OCI-LY1 (cell line): ENCODE measurements at regions not wholly inside any gene's neighbourhood (a gene's known extent, or its start where the extent isn't known, plus 50 kb on each side); places are given as distances from the start of the nearest gene placed in this dataset.
"Not testable (repeated sequence)": the region's sequence is repeated elsewhere in the genome, so short reads cannot be mapped to it uniquely, and the experiment has no call there.

Source experiments
- H2AFZ ChIP-seq: fragments of 200-600 bp; sonication (generic), shearing (Covaris generic); 2 replicates; pipeline ENCODE4 v1.6.0; 2014; ENCODE audit warnings: antibody characterized with exemption, mild to moderate bottlenecking, low read length
- H3F3A ChIP-seq: fragments of 200-600 bp; sonication (generic), shearing (Covaris generic); 2 replicates; pipeline ENCODE4 v1.6.0; 2014; ENCODE audit warnings: mild to moderate bottlenecking, antibody characterized with exemption, low read length, moderate library complexity; ENCODE audit not compliant: insufficient read depth
- H3K27ac ChIP-seq: fragments of 200-600 bp; sonication (generic); 2 replicates; pipeline ENCODE4 v1.5.1; 2014; ENCODE audit warnings: low read length, mixed run types, mild to moderate bottlenecking, low read depth; ENCODE audit not compliant: poor library complexity, severe bottlenecking
- H3K27me3 ChIP-seq: fragments of 200-600 bp; sonication (generic); 2 replicates; pipeline ENCODE4 v1.6.0; 2014; ENCODE audit warnings: antibody characterized with exemption, mild to moderate bottlenecking, low read length, moderate library complexity; ENCODE audit not compliant: insufficient read depth
- H3K36me3 ChIP-seq: fragments of 200-600 bp; sonication (generic); 2 replicates; pipeline ENCODE4 v1.6.1; 2014; ENCODE audit warnings: mild to moderate bottlenecking, antibody characterized with exemption, low read length, moderate library complexity, mixed read lengths; ENCODE audit not compliant: insufficient read depth
- H3K4me1 ChIP-seq: fragments of 200-600 bp; sonication (generic); 2 replicates; pipeline ENCODE4 v1.5.1; 2014; ENCODE audit warnings: mild to moderate bottlenecking, low read length, moderate library complexity; ENCODE audit not compliant: insufficient read depth, severe bottlenecking
- H3K4me2 ChIP-seq: fragments of 200-600 bp; sonication (generic), shearing (Covaris generic); 2 replicates; pipeline ENCODE4 v1.6.1; 2014; ENCODE audit warnings: low read length
- H3K4me3 ChIP-seq: fragments of 200-600 bp; sonication (generic); 2 replicates; pipeline ENCODE4 v1.5.1; 2014; ENCODE audit warnings: low read length, low read depth, mild to moderate bottlenecking, mixed read lengths; ENCODE audit not compliant: poor library complexity, severe bottlenecking
- H3K79me2 ChIP-seq: fragments of 200-600 bp; shearing (Covaris generic); 2 replicates; pipeline ENCODE4 v1.6.1; 2016; ENCODE audit warnings: mixed run types, low read length, mixed read lengths; ENCODE audit not compliant: insufficient read depth
- H3K9ac ChIP-seq: fragments of 200-600 bp; sonication (generic), shearing (Covaris generic); 2 replicates; pipeline ENCODE4 v1.6.1; 2014; ENCODE audit warnings: mild to moderate bottlenecking, low read length, mixed read lengths
- H3K9me2 ChIP-seq: fragments of 200-600 bp; sonication (generic), shearing (Covaris generic); 2 replicates; pipeline ENCODE4 v1.6.1; 2014; ENCODE audit warnings: low read depth, mild to moderate bottlenecking, low read length, mixed read lengths
- H3K9me3 ChIP-seq: fragments of 200-600 bp; shearing (Covaris generic); 2 replicates; pipeline ENCODE4 v1.6.1; 2014; ENCODE audit warnings: low read length, mixed read lengths
- H4K20me1 ChIP-seq: fragments of 200-600 bp; sonication (generic), shearing (Covaris generic); 2 replicates; pipeline ENCODE4 v1.6.0; 2016; ENCODE audit warnings: mild to moderate bottlenecking, low read length; ENCODE audit not compliant: insufficient read depth
- EZH2 ChIP-seq: fragments of 200-600 bp; sonication (generic), shearing (Covaris generic); IDR thresholded peaks from 2 replicates; pipeline ENCODE4 v1.8.0; 2017; ENCODE audit warnings: borderline replicate concordance, mixed run types, mild to moderate bottlenecking, antibody characterized with exemption, low read length, moderate library complexity, mixed read lengths
- TF ChIP-seq, protein P1 (sequence below): fragments of 200-600 bp; sonication (generic), shearing (Covaris generic); IDR thresholded peaks from 2 replicates; pipeline ENCODE4 v1.5.1; 2017; ENCODE audit warnings: mild to moderate bottlenecking, antibody characterized with exemption, low read length, moderate library complexity, mixed read lengths

DNA sequence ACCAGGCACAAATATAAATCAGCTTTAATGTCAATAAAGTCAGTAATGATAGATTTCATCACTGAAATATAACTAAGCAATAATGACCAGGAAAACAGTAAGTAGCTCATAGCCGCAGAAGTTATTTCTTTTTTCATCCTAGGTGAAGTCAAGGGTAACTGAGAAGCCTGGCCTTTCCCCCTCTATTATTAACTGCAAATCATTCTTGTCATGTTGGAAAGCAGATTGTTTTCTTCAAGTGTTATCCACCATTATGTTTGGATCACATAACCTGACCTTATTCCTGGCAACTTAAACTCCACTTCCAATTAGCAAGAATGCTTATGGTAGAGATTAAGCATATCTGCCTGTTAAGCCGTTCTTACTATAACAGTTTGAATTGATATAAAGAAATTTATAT lies 603.4 kb upstream of the FOXG1 start:
- no peak overlapping the region for H3K27ac ChIP-seq
- no peak overlapping the region for H3K9ac ChIP-seq
- H3K4me2 ChIP-seq, result no peak overlapping the region
- H3K4me3 ChIP-seq, result no peak overlapping the region
- H3K36me3 ChIP-seq, result no peaks in the 10 kb centered on the region
- no peaks in the 10 kb centered on the region for H3K27me3 ChIP-seq
- H3F3A ChIP-seq, result no peaks in the 10 kb centered on the region
- H4K20me1 ChIP-seq, result no peaks in the 10 kb centered on the region
- TF ChIP-seq EZH2, result no peak
- TF ChIP-seq, protein P1, sequence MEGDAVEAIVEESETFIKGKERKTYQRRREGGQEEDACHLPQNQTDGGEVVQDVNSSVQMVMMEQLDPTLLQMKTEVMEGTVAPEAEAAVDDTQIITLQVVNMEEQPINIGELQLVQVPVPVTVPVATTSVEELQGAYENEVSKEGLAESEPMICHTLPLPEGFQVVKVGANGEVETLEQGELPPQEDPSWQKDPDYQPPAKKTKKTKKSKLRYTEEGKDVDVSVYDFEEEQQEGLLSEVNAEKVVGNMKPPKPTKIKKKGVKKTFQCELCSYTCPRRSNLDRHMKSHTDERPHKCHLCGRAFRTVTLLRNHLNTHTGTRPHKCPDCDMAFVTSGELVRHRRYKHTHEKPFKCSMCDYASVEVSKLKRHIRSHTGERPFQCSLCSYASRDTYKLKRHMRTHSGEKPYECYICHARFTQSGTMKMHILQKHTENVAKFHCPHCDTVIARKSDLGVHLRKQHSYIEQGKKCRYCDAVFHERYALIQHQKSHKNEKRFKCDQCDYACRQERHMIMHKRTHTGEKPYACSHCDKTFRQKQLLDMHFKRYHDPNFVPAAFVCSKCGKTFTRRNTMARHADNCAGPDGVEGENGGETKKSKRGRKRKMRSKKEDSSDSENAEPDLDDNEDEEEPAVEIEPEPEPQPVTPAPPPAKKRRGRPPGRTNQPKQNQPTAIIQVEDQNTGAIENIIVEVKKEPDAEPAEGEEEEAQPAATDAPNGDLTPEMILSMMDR, result no peak
- H2AFZ ChIP-seq, result no peak overlapping the region
- no peaks in the 10 kb centered on the region for H3K4me1 ChIP-seq
- no peaks in the 10 kb centered on the region for H3K79me2 ChIP-seq
- H3K9me2 ChIP-seq, result no peaks in the 10 kb centered on the region
- H3K9me3 ChIP-seq, result no peaks in the 10 kb centered on the region

DNA sequence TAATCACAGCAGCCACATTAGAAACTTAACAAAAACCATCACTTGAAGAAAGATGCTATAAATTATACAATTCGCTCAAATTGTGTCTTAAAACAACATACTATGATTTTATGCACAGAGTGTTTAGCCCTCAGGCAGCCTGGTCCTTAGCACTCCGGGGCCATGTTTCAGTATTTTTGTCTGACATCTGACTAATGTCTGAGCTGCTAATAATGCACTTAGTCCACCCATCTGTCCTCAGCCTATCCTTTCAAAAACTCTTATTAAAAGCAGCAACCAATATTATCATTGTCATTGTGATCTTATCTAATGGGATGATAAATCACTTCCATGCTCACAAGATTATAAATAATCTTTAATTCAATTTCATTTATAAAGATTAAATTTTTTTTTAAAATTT lies 602.7 kb upstream of the FOXG1 start:
- no peak overlapping the region for H3K4me2 ChIP-seq
- H3F3A ChIP-seq, result no peaks in the 10 kb centered on the region
- H2AFZ ChIP-seq, result no peak overlapping the region
- H3K27me3 ChIP-seq, result no peaks in the 10 kb centered on the region
- H3K4me3 ChIP-seq, result no peak overlapping the region
- no peak for TF ChIP-seq EZH2
- TF ChIP-seq, protein P1, result no peak
- no peaks in the 10 kb centered on the region for H3K9me2 ChIP-seq
- no peaks in the 10 kb centered on the region for H3K36me3 ChIP-seq
- H3K27ac ChIP-seq, result no peak overlapping the region
- no peaks in the 10 kb centered on the region for H4K20me1 ChIP-seq
- no peaks in the 10 kb centered on the region for H3K4me1 ChIP-seq
- no peaks in the 10 kb centered on the region for H3K9me3 ChIP-seq
- H3K9ac ChIP-seq, result no peak overlapping the region
- H3K79me2 ChIP-seq, result no peaks in the 10 kb centered on the region

DNA sequence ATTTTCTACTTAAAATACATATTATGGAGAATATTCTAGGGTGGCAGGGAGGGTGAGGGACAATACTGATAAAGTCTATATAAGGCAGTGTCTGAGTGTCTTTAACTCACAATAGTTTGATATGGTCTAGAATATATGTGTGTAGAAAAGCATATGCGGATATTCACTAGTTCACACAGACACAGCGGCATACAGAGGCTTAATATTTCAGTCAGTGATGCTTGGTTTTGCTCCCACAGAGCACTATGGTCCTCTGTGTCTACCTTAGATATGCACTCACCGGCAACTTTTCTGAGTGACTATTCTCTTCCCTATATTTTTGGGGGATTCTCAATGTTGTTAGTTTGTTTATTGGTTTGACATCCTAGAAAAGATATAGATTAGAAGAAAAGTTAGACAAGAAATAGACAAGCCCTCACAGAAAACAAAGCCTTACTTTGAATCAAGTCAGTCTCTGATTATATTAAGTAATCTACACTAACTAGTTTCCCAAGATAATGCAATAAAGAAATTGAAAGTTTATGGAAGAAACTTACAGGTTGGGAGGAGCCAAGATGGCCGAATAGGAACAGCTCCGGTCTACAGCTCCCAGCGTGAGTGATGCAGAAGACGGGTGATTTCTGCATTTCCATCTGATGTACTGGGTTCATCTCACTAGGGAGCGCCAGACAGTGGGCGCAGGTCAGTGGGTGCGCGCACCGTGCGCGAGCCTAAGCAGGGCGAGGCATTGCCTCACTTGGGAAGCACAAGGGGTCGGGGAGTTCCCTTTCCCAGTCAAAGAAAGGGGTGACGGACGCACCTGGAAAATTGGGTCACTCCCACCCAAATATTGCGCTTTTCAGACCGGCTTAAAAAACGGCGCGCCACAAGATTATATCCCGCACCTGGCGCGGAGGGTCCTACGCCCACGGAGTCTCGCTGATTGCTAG lies 578.4 kb upstream of the FOXG1 start:
- H4K20me1 ChIP-seq, H3K9me3 ChIP-seq, H3K4me2 ChIP-seq, H3F3A ChIP-seq, H3K4me1 ChIP-seq, H3K9me2 ChIP-seq, H3K36me3 ChIP-seq, H3K27me3 ChIP-seq, H3K79me2 ChIP-seq, H3K9ac ChIP-seq, H2AFZ ChIP-seq, H3K4me3 ChIP-seq, H3K27ac ChIP-seq: not testable (repeated sequence)

DNA sequence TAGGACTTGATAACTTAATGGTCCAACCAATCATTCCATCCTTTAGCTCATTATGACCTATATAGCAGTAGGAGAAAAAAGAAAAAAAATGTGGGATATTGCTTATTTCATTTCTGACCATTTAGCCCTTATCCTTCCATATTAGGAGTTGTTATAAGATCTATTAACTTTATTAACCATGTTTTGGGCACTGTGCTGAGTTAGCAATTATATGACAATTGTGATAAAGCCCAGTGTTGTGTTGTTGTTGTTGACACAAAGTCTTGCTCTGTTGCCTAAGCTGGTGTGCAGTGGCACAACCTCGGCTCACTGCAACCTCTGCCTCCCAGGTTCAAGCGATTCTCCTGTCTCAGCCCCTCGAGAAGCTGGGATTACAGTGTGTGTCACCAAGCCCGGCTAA lies 569.7 kb upstream of the FOXG1 start:
- no peaks in the 10 kb centered on the region for H3K9me3 ChIP-seq
- H3K27ac ChIP-seq, result no peak overlapping the region
- H3K27me3 ChIP-seq, result no peaks in the 10 kb centered on the region
- H2AFZ ChIP-seq, result no peak overlapping the region
- no peak overlapping the region for H3K9ac ChIP-seq
- H3K4me1 ChIP-seq, result no peaks in the 10 kb centered on the region
- H3F3A ChIP-seq, result no peaks in the 10 kb centered on the region
- H3K9me2 ChIP-seq, result no peaks in the 10 kb centered on the region
- H3K4me2 ChIP-seq, result no peak overlapping the region
- no peak overlapping the region for H3K4me3 ChIP-seq
- H3K79me2 ChIP-seq, result no peaks in the 10 kb centered on the region
- TF ChIP-seq, protein P1, result no peak
- no peak for TF ChIP-seq EZH2
- H4K20me1 ChIP-seq, result no peaks in the 10 kb centered on the region
- no peaks in the 10 kb centered on the region for H3K36me3 ChIP-seq
